ENCODE measurements at regions not wholly inside any gene's neighbourhood (a gene's known extent, or its start where the extent isn't known, plus 50 kb on each side); places are given as distances from the start of the nearest gene placed in this dataset.

DNA sequence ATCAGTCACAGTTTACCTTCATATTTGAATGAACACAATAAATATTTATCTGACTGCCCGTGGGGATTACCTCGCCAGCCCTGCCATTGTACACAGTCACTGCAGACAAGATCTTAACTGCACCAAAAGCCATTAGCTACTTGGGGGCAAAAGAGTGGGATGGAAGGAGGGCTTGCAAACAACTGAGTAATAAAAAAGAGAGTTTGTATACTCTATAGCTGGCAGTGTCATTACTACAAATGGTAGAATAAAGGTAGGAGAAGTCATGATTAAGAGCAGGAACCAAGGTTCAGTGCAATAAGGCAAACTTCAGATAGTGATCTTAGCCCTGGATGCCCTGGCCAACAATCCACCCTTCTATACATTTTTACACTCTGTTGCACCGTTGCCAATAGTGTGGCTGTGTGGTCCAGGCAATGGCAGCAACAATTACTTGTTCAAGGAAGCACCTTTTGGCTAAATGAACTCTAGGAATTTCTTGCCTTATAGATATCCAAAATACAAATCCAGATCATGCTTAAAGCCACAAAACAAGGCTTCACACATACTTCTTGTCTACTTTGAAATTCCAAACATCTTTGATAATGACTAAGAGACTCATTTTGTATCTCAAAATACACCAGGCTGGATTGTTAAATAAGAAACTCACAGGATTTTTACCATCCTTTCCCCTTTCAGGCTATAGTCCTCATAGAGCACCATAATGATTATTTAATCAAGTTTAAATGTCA lies 955.4 kb upstream of the ADGRB3 start:
- intact Hi-C loops (cut with micrococcal nuclease), result no loop called here
- H3K9me3 ChIP-seq (replicated peaks), result peaks cover 33% of the 10 kb centered on the region
- no peaks in the 10 kb centered on the region for H3K4me1 ChIP-seq
- H3K27ac ChIP-seq (replicated peaks), result no peak overlapping the region
- no peak for DNase-seq
- TF ChIP-seq, protein P1, sequence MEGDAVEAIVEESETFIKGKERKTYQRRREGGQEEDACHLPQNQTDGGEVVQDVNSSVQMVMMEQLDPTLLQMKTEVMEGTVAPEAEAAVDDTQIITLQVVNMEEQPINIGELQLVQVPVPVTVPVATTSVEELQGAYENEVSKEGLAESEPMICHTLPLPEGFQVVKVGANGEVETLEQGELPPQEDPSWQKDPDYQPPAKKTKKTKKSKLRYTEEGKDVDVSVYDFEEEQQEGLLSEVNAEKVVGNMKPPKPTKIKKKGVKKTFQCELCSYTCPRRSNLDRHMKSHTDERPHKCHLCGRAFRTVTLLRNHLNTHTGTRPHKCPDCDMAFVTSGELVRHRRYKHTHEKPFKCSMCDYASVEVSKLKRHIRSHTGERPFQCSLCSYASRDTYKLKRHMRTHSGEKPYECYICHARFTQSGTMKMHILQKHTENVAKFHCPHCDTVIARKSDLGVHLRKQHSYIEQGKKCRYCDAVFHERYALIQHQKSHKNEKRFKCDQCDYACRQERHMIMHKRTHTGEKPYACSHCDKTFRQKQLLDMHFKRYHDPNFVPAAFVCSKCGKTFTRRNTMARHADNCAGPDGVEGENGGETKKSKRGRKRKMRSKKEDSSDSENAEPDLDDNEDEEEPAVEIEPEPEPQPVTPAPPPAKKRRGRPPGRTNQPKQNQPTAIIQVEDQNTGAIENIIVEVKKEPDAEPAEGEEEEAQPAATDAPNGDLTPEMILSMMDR (IDR thresholded peaks at IDR 0.05; ENCODE audit: borderline replicate concordance), result no peak
- H3K36me3 ChIP-seq, result no peaks in the 10 kb centered on the region
- no peaks in the 10 kb centered on the region for H3K27me3 ChIP-seq (ENCODE audit: low read depth)
- H3K4me3 ChIP-seq, result no peak overlapping the region

DNA sequence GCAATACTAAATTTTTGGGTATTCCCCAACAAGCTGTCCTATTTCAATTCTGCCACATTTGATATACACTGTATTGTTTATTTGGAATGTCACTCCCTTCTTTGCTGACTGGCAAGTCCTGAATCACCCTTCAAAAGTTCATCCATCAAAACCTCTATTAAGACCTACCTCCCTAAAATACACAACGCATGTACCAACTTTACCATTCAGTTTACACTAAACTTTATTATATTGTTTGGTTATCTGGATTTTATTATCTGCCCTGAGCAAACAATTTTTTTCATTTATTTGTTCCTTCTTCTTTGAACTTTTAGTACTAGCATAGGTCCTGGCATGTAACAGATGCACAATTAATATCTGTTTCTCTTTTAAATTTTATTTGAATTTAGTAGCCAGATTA lies 958.2 kb upstream of the ADGRB3 start:
- DNase-seq, result no peak
- Histone ChIP-seq H3K9me3 (replicated peaks) (peaks cover 51% of the 10 kb centered on the region), H3K4me1 (no peaks in the 10 kb centered on the region), H3K4me3 (no peak overlapping the region), H3K27me3 (ENCODE audit: low read depth) (no peaks in the 10 kb centered on the region), H3K27ac (replicated peaks) (no peak overlapping the region), H3K36me3 (no peaks in the 10 kb centered on the region)
- intact Hi-C loops (cut with micrococcal nuclease), result no loop called here
- TF ChIP-seq, protein P1 (IDR thresholded peaks at IDR 0.05; ENCODE audit: borderline replicate concordance), result no peak

DNA sequence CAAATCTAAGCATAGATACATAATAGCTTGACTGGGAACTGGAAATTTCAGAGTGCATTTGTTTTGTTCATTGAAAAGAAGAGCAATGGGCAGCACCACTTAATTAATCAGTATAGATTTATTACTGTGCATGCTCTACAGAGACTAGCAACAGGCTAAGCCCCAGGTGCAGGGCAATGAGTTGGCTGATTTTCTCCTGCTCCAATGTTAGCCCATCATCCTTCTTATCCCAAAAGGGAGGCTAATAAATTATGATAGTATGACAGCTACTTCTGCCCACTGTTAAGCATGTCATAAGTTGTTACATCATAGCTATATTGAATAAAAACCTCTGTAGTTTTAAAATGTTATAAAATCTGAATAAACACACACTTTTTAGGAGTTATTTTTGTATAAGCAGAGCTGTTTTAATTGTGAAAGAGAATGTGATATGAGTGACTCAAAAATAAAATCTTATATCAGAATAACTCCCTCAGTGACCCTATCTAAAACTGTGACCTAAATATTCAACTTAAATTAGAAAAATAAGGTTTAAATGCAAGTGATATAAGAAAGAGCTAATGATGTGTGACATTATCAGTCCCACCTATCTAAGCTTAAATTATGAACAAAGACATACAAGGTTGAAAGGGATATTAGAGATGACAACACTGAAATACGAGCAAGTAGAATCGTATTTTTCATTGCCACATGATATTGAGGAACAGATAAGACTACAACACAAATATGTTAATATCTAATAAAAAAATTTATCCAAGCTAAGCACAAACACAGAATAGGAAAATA lies 967.3 kb upstream of the ADGRB3 start:
- Histone ChIP-seq H3K9me3 (replicated peaks) (peaks cover 34% of the 10 kb centered on the region), H3K27ac (replicated peaks) (no peak overlapping the region), H3K4me3 (no peak overlapping the region), H3K27me3 (ENCODE audit: low read depth) (no peaks in the 10 kb centered on the region), H3K36me3 (no peaks in the 10 kb centered on the region), H3K4me1 (no peaks in the 10 kb centered on the region)
- TF ChIP-seq, protein P1 (IDR thresholded peaks at IDR 0.05; ENCODE audit: borderline replicate concordance), result no peak
- intact Hi-C loops (cut with micrococcal nuclease), result no loop called here
- no peak for DNase-seq

DNA sequence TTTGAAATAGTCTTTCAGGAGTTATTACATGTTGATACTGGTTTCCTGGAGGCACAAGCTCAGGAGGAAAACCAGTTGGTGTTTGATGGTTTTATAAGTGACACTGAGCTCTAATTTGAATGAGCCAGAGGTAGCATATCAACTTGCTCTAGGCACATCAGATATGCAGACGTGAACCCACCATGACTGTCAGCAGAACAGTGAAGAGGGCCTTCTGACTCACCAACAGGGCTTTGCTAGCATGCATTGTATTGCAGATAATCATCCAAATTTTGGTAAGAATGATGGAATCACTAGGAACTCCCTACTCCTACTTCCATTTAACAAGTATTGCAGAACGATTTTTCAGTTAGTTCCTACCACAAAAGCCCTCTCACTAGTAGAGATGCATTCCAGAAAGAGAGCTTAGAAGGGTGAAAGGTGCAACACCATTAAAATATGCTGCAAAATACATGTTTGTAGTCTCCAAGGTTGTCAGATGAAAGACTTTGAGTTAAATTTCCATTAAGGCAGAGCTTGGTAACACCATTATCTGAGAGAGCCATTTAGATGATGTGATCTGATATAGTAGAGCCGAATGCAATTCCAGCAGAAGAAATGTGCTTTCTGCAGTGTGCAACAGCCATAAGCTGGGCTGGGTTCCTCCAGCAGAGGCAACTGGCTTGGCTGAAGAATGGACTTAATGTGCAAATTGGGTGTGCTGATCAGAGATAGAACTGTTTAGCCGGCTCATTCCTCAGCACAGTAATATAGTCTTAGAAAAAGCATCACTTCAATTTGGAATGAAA lies 968.7 kb upstream of the ADGRB3 start:
- DNase-seq, result no peak
- intact Hi-C loops (cut with micrococcal nuclease), result no loop called here
- Histone ChIP-seq H3K4me3 (no peak overlapping the region), H3K9me3 (replicated peaks) (peaks cover 20% of the 10 kb centered on the region), H3K27me3 (ENCODE audit: low read depth) (no peaks in the 10 kb centered on the region), H3K4me1 (no peaks in the 10 kb centered on the region), H3K36me3 (no peaks in the 10 kb centered on the region), H3K27ac (replicated peaks) (no peak overlapping the region)
- TF ChIP-seq, protein P1 (IDR thresholded peaks at IDR 0.05; ENCODE audit: borderline replicate concordance), result no peak

DNA sequence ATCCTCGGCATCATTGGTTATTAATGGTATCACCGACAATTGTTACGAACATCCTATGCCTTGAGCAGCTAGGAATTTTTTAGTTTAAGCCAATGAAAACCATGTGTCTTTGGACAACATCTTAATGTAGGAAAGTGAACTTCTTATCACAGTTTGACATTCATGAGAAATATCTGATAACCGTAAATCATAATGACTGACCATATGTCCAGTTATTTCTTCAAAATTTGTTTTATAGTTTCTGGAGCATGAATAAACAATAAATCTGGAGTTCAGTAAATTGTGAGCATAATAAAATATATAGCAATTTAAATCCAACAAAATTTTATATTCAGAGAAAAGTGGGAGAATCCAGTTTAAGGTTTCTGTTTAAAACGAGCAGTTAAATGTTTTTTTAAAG lies 970.1 kb upstream of the ADGRB3 start:
- Histone ChIP-seq H3K36me3 (no peaks in the 10 kb centered on the region), H3K27ac (replicated peaks) (no peak overlapping the region), H3K4me3 (no peak overlapping the region), H3K4me1 (no peaks in the 10 kb centered on the region), H3K27me3 (ENCODE audit: low read depth) (no peaks in the 10 kb centered on the region), H3K9me3 (replicated peaks) (peaks cover 22% of the 10 kb centered on the region)
- no peak for DNase-seq
- TF ChIP-seq, protein P1 (IDR thresholded peaks at IDR 0.05; ENCODE audit: borderline replicate concordance), result no peak
- intact Hi-C loops (cut with micrococcal nuclease), result no loop called here

Measured in left ventricle myocardium inferior (tissue), 1 donor.